ENCODE measurements at regions not wholly inside any gene's neighbourhood (a gene's known extent, or its start where the extent isn't known, plus 50 kb on each side); places are given as distances from the start of the nearest gene placed in this dataset.

GRCh38 chr16:26818393-26818792, 248.3 kb upstream of the C16orf82 start:
- TF ChIP-seq ATF3 (IDR thresholded peaks at IDR 0.05; ENCODE audit: borderline replicate concordance, extremely low read depth, low read depth, low read length): no peak
- TF ChIP-seq POLR2A (IDR thresholded peaks at IDR 0.05; ENCODE audit: low read depth, low read length): no peak
- no peak for TF ChIP-seq REST (IDR thresholded peaks at IDR 0.05; ENCODE audit: low read depth, low read length)
- TF ChIP-seq ZBTB11 (CRISPR knock-in tag; IDR thresholded peaks at IDR 0.05): no peak
- no peak for TF ChIP-seq NR2F1 (conservative IDR thresholded peaks at IDR 0.05)
- TF ChIP-seq EP300 (IDR thresholded peaks at IDR 0.05; ENCODE audit: borderline replicate concordance in 1 of 2, control insufficient read depth in 1 of 2, low read depth in 2 of 2, low read length in 2 of 2): no peak
- TF ChIP-seq POU2F2 (IDR thresholded peaks at IDR 0.05; ENCODE audit: borderline replicate concordance, low read depth, low read length): no peak
- TF ChIP-seq EZH2 (IDR thresholded peaks at IDR 0.05; ENCODE audit: borderline replicate concordance, control insufficient read depth, low read depth, low read length): no peak
- TF ChIP-seq CREB1 (IDR thresholded peaks at IDR 0.05; ENCODE audit: low read depth): no peak

All from GM12878 (cell line).